Endothelial cell of umbilical vein (primary cell): ENCODE measurements at regions not wholly inside any gene's neighbourhood (a gene's known extent, or its start where the extent isn't known, plus 50 kb on each side); places are given as distances from the start of the nearest gene placed in this dataset.

Experiments used
- BruUV-seq: library from RNA; stranded (reverse); fragments of 400-500 nt; replicated peaks from 2 replicates; lab custom pipeline; 2021; lab: Mats Ljungman, UMichigan
- CTCF ChIA-PET: fragments of 300-600, 350-600 bp; sonication (Branson Sonifier 250); formaldehyde crosslinking; loops from one replicate; lab custom pipeline; 2021; ENCODE audit warnings: antibody characterized with exemption, inconsistent platforms; lab: Charles Lee
- POLR2A ChIA-PET: fragments of 300-600, 350-600 bp; sonication (Branson Sonifier 250); formaldehyde crosslinking; loops from one replicate; lab custom pipeline; 2021; ENCODE audit warnings: antibody characterized with exemption, inconsistent platforms; lab: Charles Lee
- DNase-seq: peaks from one replicate; pipeline ENCODE4 v3.0.0-alpha.2; 2011; ENCODE audit warnings: low read depth, low spot score
- FAIRE-seq: peaks from 2 replicates; lab custom pipeline; 2011; peaks lifted over from hg19 to GRCh38; lab: Jason Lieb, UNC
- H2AFZ ChIP-seq: 2 replicates; pipeline ENCODE4 v1.6.0; 2012; ENCODE audit warnings: low read depth, low read length, control low read depth, inconsistent platforms
- H3K27ac ChIP-seq: 2 replicates; pipeline ENCODE4 v1.5.1; 2011; ENCODE audit warnings: low read depth, mild to moderate bottlenecking, control low read depth, low read length, moderate library complexity; ENCODE audit not compliant: insufficient read depth
- H3K27me3 ChIP-seq, 2 experiments: 2 replicates each; pipeline versions ENCODE4 v1.6.0 to v1.6.1; 2011; ENCODE audit warnings: low read length in 2 of 2, mixed read lengths in 1 of 2; ENCODE audit not compliant: control insufficient read depth in 2 of 2, insufficient read depth in 2 of 2
- H3K36me3 ChIP-seq, 2 experiments: 2 replicates in 1 of 2; 3 replicates in 1 of 2; pipeline ENCODE4 v1.5.1; 2011; ENCODE audit warnings: low read length in 2 of 2, mild to moderate bottlenecking in 1 of 2, moderate library complexity in 1 of 2; ENCODE audit not compliant: control insufficient read depth in 2 of 2, insufficient read depth in 2 of 2; ENCODE audit errors: extremely low read depth in 1 of 2
- H3K4me1 ChIP-seq: 3 replicates; pipeline ENCODE4 v1.5.1; 2011; ENCODE audit warnings: mild to moderate bottlenecking, low read length; ENCODE audit not compliant: control insufficient read depth, insufficient read depth; ENCODE audit errors: extremely low read depth
- H3K4me2 ChIP-seq: 2 replicates; pipeline ENCODE4 v1.6.1; 2011; ENCODE audit warnings: low read length, control low read depth, mixed read lengths; ENCODE audit not compliant: insufficient read depth
- H3K4me3 ChIP-seq, 3 experiments: fragments of 200-600 bp in 1 of 3; sonication (generic), shearing (Covaris generic) in 1 of 3; replicated peaks in 1 of 3; 2 replicates each; pipeline ENCODE4 v1.5.1; 2011 to 2016; ENCODE audit warnings: control low read depth in 3 of 3, low read length in 3 of 3, mild to moderate bottlenecking in 2 of 3, inconsistent platforms in 1 of 3, low read depth in 1 of 3, moderate library complexity in 1 of 3; ENCODE audit not compliant: insufficient read depth in 1 of 3
- H3K79me2 ChIP-seq: 2 replicates; pipeline ENCODE4 v1.6.0; 2012; ENCODE audit warnings: low read length, inconsistent platforms; ENCODE audit not compliant: control insufficient read depth, insufficient read depth
- H3K9ac ChIP-seq: replicated peaks from 2 replicates; pipeline ENCODE3; 2011; ENCODE audit warnings: low read length, control low read depth; ENCODE audit not compliant: insufficient read depth; ENCODE audit errors: extremely low read depth
- H3K9me1 ChIP-seq: replicated peaks from 3 replicates; pipeline ENCODE4 v1.6.0; 2011; ENCODE audit warnings: mild to moderate bottlenecking, low read length; ENCODE audit not compliant: control insufficient read depth, insufficient read depth; ENCODE audit errors: extremely low read depth
- H3K9me3 ChIP-seq: replicated peaks from 2 replicates; pipeline ENCODE4 v1.5.1; 2012; ENCODE audit warnings: low read length, inconsistent platforms; ENCODE audit not compliant: control insufficient read depth, insufficient read depth
- H4K20me1 ChIP-seq: replicated peaks from 2 replicates; pipeline ENCODE3; 2011; ENCODE audit warnings: mild to moderate bottlenecking, low read length; ENCODE audit not compliant: control insufficient read depth, insufficient read depth; ENCODE audit errors: extremely low read depth
- CTCF ChIP-seq, 2 donors: IDR thresholded peaks; 1 replicate in 1 of 2; 2 replicates in 1 of 2; pipeline ENCODE4 v1.5.1; 2011; ENCODE audit warnings: low read length in 2 of 2, mild to moderate bottlenecking in 2 of 2, moderate library complexity in 2 of 2, control low read depth in 1 of 2, inconsistent platforms in 1 of 2, low read depth in 1 of 2; ENCODE audit not compliant: insufficient read depth in 1 of 2; ENCODE audit errors: extremely low read depth in 1 of 2
- EZH2 ChIP-seq: IDR thresholded peaks from 2 replicates; pipeline ENCODE4 v1.6.1; 2012; ENCODE audit warnings: borderline replicate concordance, low read depth, mild to moderate bottlenecking, moderate library complexity, low read length, inconsistent platforms; ENCODE audit not compliant: severe bottlenecking
- FOS ChIP-seq: IDR thresholded peaks from 2 replicates; pipeline ENCODE4 v1.6.1; 2011; ENCODE audit warnings: mild to moderate bottlenecking, low read length, moderate library complexity, borderline replicate concordance; ENCODE audit not compliant: insufficient read depth
- GATA2 ChIP-seq: IDR thresholded peaks from 2 replicates; pipeline ENCODE4 v1.7.0; 2011; ENCODE audit warnings: low read depth, mild to moderate bottlenecking, moderate library complexity, mixed read lengths, low read length; ENCODE audit not compliant: insufficient read length, insufficient read depth
- JUN ChIP-seq: IDR thresholded peaks from 2 replicates; pipeline ENCODE4 v1.6.1; 2011; ENCODE audit warnings: borderline replicate concordance, low read depth; ENCODE audit not compliant: insufficient read length, insufficient read depth
- MAX ChIP-seq: IDR thresholded peaks from 2 replicates; pipeline ENCODE4 v1.6.1; 2011; ENCODE audit not compliant: insufficient read depth, insufficient read length
- MYC ChIP-seq: IDR thresholded peaks from one replicate; pipeline ENCODE4 v1.6.1; 2011; ENCODE audit warnings: mild to moderate bottlenecking, low read depth, low read length
- POLR2A ChIP-seq: IDR thresholded peaks from 2 replicates; pipeline ENCODE4 v1.6.1; 2012; ENCODE audit warnings: low read depth, mild to moderate bottlenecking, control low read depth, low read length
- POLR2AphosphoS5 ChIP-seq: IDR thresholded peaks from 2 replicates; pipeline ENCODE4 v1.6.1; 2012; ENCODE audit warnings: low read depth, mild to moderate bottlenecking, control low read depth, low read length, moderate library complexity; ENCODE audit not compliant: insufficient read depth
- dilution Hi-C: fragments of 300-500 bp; cut with MboI; formaldehyde crosslinking; loops from one replicate; pipeline ENCODE4 v1.15.0; 2019; ENCODE audit warnings: low sequenced_read_pairs; ENCODE audit not compliant: extremely low pct_ligation_motif_present
- intact Hi-C: fragments of 100-400 bp; cut with micrococcal nuclease; formaldehyde crosslinking; loops from one replicate; pipeline ENCODE4 v1.10.0; 2022

- no peak overlapping the region for H3K27ac ChIP-seq
- DNase-seq (no peak), FAIRE-seq (no peak)
- intact Hi-C loops, result no loop called here
- H3K27me3 ChIP-seq, result no peaks in the 10 kb centered on the region
- dilution Hi-C loops, result no loop called here
- POLR2A ChIA-PET, result no interaction called here
- H3K36me3 ChIP-seq, result no peaks in the 10 kb centered on the region
- H2AFZ ChIP-seq, result no peak overlapping the region
- no peak overlapping the region for H3K9ac ChIP-seq
- TF ChIP-seq MYC, result no peak
- no peak for TF ChIP-seq EZH2
- TF ChIP-seq CTCF (IDR thresholded peaks at IDR 0.05; ENCODE audit: extremely low read depth in 1 of 2, insufficient read depth in 1 of 2, low read depth in 1 of 2, low read length in 2 of 2), result no peak
- TF ChIP-seq POLR2AphosphoS5, result no peak
- no peak for TF ChIP-seq MAX
- no peak for TF ChIP-seq FOS
- no peak for TF ChIP-seq JUN
- TF ChIP-seq GATA2, result no peak
- TF ChIP-seq POLR2A, result no peak
- H4K20me1 ChIP-seq, result no peaks in the 10 kb centered on the region
- BruUV-seq, result no TSS peak
- no peaks in the 10 kb centered on the region for H3K79me2 ChIP-seq
- CTCF ChIA-PET, result no interaction called here
- H3K4me3 ChIP-seq, result no peak overlapping the region
- H3K9me1 ChIP-seq, result no peaks in the 10 kb centered on the region
- H3K9me3 ChIP-seq, result no peaks in the 10 kb centered on the region
- H3K4me1 ChIP-seq, result no peaks in the 10 kb centered on the region
- no peak overlapping the region for H3K4me2 ChIP-seq
Measured at GRCh38 chr4:148778980-148779675, 336.9 kb upstream of the NR3C2 start.
